ENCODE measurements at regions not wholly inside any gene's neighbourhood (a gene's known extent, or its start where the extent isn't known, plus 50 kb on each side); places are given as distances from the start of the nearest gene placed in this dataset.

DNA sequence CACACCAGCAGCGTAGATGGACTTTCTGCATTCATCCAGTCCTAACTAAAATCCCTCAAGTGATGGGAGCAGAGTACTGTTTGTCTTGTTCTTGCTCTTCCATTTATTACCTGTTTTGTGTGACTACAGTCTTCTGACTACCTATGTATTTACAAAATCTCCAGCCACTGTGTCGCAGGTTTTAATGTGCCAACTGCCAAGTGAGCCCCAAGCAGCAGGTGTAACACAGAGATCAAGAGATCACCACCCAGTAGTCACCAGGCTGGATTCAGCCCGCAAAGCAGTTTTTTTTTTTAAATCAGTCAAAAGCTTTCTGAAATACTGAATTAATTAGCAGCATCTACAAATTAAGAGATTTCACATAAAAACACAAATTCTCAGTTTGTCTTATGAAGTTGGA lies 724.1 kb upstream of the USP15 start:
- TF ChIP-seq, protein P1, sequence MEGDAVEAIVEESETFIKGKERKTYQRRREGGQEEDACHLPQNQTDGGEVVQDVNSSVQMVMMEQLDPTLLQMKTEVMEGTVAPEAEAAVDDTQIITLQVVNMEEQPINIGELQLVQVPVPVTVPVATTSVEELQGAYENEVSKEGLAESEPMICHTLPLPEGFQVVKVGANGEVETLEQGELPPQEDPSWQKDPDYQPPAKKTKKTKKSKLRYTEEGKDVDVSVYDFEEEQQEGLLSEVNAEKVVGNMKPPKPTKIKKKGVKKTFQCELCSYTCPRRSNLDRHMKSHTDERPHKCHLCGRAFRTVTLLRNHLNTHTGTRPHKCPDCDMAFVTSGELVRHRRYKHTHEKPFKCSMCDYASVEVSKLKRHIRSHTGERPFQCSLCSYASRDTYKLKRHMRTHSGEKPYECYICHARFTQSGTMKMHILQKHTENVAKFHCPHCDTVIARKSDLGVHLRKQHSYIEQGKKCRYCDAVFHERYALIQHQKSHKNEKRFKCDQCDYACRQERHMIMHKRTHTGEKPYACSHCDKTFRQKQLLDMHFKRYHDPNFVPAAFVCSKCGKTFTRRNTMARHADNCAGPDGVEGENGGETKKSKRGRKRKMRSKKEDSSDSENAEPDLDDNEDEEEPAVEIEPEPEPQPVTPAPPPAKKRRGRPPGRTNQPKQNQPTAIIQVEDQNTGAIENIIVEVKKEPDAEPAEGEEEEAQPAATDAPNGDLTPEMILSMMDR (conservative IDR thresholded peaks at IDR 0.05), result no peak
- TF ChIP-seq ZFX (IDR thresholded peaks at IDR 0.05), result no peak
